ENCODE measurements at regions not wholly inside any gene's neighbourhood (a gene's known extent, or its start where the extent isn't known, plus 50 kb on each side); places are given as distances from the start of the nearest gene placed in this dataset.

DNA sequence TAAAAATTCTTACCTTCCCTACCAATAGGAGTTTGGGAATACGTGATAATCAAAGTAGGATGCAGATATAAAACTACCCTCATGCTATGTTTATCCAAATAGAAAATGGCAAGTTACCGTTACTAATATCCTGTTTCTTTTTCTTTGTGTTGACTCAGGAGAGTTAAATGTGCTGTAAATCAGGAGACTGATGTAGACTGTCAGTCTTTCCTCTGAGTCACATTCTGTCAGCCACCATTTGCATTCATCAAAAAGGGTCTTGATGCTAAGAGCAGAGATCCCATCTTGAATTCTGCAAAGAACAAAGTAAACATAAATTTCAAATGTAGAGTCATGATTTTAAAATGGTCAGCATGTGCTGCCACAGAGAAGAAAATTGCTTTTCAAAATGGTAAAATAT is 712.8 kb downstream of the SOCS6 start:
- no peaks in the 10 kb centered on the region for H4K20me1 ChIP-seq (ENCODE audit: control insufficient read depth, extremely low read depth, insufficient read depth, low read length)
- H3K79me2 ChIP-seq (ENCODE audit: control insufficient read depth, insufficient read depth, low read length): no peaks in the 10 kb centered on the region
- no peak overlapping the region for H3K9ac ChIP-seq (ENCODE audit: control insufficient read depth, extremely low read depth, insufficient read depth, low read length)
- H3K9me3 ChIP-seq (ENCODE audit: control insufficient read depth, low read depth, low read length): no peaks in the 10 kb centered on the region
- H2AFZ ChIP-seq (ENCODE audit: control insufficient read depth, low read length): no peak overlapping the region
- no peak overlapping the region for H3K4me3 ChIP-seq (ENCODE audit: control insufficient read depth in 2 of 3, extremely low read depth in 1 of 3, insufficient read depth in 2 of 3, low read depth in 1 of 3, low read length in 3 of 3)
- H3K27ac ChIP-seq (ENCODE audit: control insufficient read depth, insufficient read depth, low read length): no peak overlapping the region
- H3K4me2 ChIP-seq (ENCODE audit: control insufficient read depth, extremely low read depth, insufficient read depth, low read depth, low read length): no peak overlapping the region
- H3K27me3 ChIP-seq (ENCODE audit: control insufficient read depth, extremely low read depth, insufficient read depth, low read length): no peaks in the 10 kb centered on the region
- FAIRE-seq (no peak), DNase-seq (ENCODE audit: low read depth, low spot score) (no peak)
- H3K4me1 ChIP-seq (ENCODE audit: control insufficient read depth, extremely low read depth, insufficient read depth, low read length): no peaks in the 10 kb centered on the region
- H3K36me3 ChIP-seq (ENCODE audit: control insufficient read depth in 2 of 2, extremely low read depth in 1 of 2, insufficient read depth in 2 of 2, low read length in 2 of 2): no peaks in the 10 kb centered on the region
- no peak for TF ChIP-seq EZH2 (IDR thresholded peaks at IDR 0.05; ENCODE audit: low read length)
- no peak for TF ChIP-seq CTCF (optimal IDR thresholded peaks at IDR 0.05 in 1 of 3, IDR thresholded peaks at IDR 0.05 in 1 of 3, conservative IDR thresholded peaks at IDR 0.05 in 1 of 3; ENCODE audit: extremely low read depth in 1 of 3, insufficient read depth in 2 of 3, low read length in 3 of 3)
- dilution Hi-C loops (cut with MboI; ENCODE audit: extremely low pct_ligation_motif_present, low sequenced_read_pairs): no loop called here
- no peaks in the 10 kb centered on the region for H3K9me1 ChIP-seq (ENCODE audit: control insufficient read depth, extremely low read depth, insufficient read depth, low read length)

- Histone ChIP-seq H4K20me1 (ENCODE audit: control insufficient read depth, extremely low read depth, insufficient read depth, low read length) (no peaks in the 10 kb centered on the region), H3K4me3 (ENCODE audit: control insufficient read depth in 2 of 3, extremely low read depth in 1 of 3, insufficient read depth in 2 of 3, low read depth in 1 of 3, low read length in 3 of 3) (no peak overlapping the region)
These were observed 709.6 kb downstream of the SOCS6 start for GRCh38 chr18:70998490-70998889.

More at GRCh38 chr18:70998490-70998889, 709.6 kb downstream of the SOCS6 start:
- H3K27me3 ChIP-seq (ENCODE audit: control insufficient read depth, extremely low read depth, insufficient read depth, low read length): no peaks in the 10 kb centered on the region
- TF ChIP-seq EZH2 (IDR thresholded peaks at IDR 0.05; ENCODE audit: low read length): no peak
- peak in 1 of 3 experiments; percentile 9 for TF ChIP-seq CTCF (optimal IDR thresholded peaks at IDR 0.05 in 1 of 3, IDR thresholded peaks at IDR 0.05 in 1 of 3, conservative IDR thresholded peaks at IDR 0.05 in 1 of 3; ENCODE audit: extremely low read depth in 1 of 3, insufficient read depth in 2 of 3, low read length in 3 of 3)
- no peak overlapping the region for H3K27ac ChIP-seq (ENCODE audit: control insufficient read depth, insufficient read depth, low read length)
- no peaks in the 10 kb centered on the region for H3K9me1 ChIP-seq (ENCODE audit: control insufficient read depth, extremely low read depth, insufficient read depth, low read length)
- DNase-seq (ENCODE audit: low read depth, low spot score) (no peak), FAIRE-seq (no peak)
- no peak overlapping the region for H2AFZ ChIP-seq (ENCODE audit: control insufficient read depth, low read length)
- H3K9ac ChIP-seq (ENCODE audit: control insufficient read depth, extremely low read depth, insufficient read depth, low read length): no peak overlapping the region
- no peaks in the 10 kb centered on the region for H3K4me1 ChIP-seq (ENCODE audit: control insufficient read depth, extremely low read depth, insufficient read depth, low read length)
- no peaks in the 10 kb centered on the region for H3K36me3 ChIP-seq (ENCODE audit: control insufficient read depth in 2 of 2, extremely low read depth in 1 of 2, insufficient read depth in 2 of 2, low read length in 2 of 2)
- H3K4me2 ChIP-seq (ENCODE audit: control insufficient read depth, extremely low read depth, insufficient read depth, low read depth, low read length): no peak overlapping the region
- no peaks in the 10 kb centered on the region for H3K79me2 ChIP-seq (ENCODE audit: control insufficient read depth, insufficient read depth, low read length)
- dilution Hi-C loops (cut with MboI; ENCODE audit: extremely low pct_ligation_motif_present, low sequenced_read_pairs): no loop called here
- H3K9me3 ChIP-seq (ENCODE audit: control insufficient read depth, low read depth, low read length): no peaks in the 10 kb centered on the region
